ENCODE measurements at regions not wholly inside any gene's neighbourhood (a gene's known extent, or its start where the extent isn't known, plus 50 kb on each side); places are given as distances from the start of the nearest gene placed in this dataset.

DNA sequence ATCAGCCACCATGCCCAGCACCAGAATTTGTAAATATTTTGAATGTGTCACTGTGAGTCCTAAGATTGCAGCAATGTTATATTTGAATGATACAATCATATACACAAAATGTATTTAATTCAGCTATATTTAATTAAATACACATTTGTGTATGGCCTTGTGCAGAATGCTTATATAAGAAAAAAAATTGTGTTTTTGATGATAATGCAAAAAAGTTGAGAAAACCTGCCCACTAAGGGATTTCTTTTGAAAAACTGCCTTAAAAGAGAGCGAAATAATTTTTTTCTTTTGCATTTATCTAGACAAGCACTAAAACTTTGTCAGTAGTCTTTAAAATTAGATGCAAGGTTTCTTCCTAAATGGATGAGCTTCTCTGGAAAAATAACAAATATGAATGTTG lies 68.1 kb upstream of the OTUD4 start:
- no peak for TF ChIP-seq SMC3 (IDR thresholded peaks at IDR 0.05; ENCODE audit: borderline replicate concordance, low read length)
- no peak for TF ChIP-seq CEBPB (IDR thresholded peaks at IDR 0.05; ENCODE audit: borderline replicate concordance in 1 of 2, low read depth in 2 of 2, low read length in 2 of 2)
- TF ChIP-seq, protein P1, sequence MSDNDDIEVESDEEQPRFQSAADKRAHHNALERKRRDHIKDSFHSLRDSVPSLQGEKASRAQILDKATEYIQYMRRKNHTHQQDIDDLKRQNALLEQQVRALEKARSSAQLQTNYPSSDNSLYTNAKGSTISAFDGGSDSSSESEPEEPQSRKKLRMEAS (IDR thresholded peaks at IDR 0.05; ENCODE audit: low read depth, low read length) = no peak

Measured in GM12878 (cell line).